NCI-H69 (cell line): ENCODE measurements at regions not wholly inside any gene's neighbourhood (a gene's known extent, or its start where the extent isn't known, plus 50 kb on each side); places are given as distances from the start of the nearest gene placed in this dataset.
A peak's percentile ranks its signal among the peaks of the same experiment; 100 is the strongest.

ENCODE experiments used
- DNase-seq: peaks from one replicate; lab custom pipeline; 2025; lab: John Stamatoyannopoulos, UW

GRCh38 chr20:62562831-62563230 is 79.5 kb upstream of the SLCO4A1 start:
- DNase-seq, result no peak

GRCh38 chr20:62563561-62563960 is 78.7 kb upstream of the SLCO4A1 start:
- no peak for DNase-seq

DNA sequence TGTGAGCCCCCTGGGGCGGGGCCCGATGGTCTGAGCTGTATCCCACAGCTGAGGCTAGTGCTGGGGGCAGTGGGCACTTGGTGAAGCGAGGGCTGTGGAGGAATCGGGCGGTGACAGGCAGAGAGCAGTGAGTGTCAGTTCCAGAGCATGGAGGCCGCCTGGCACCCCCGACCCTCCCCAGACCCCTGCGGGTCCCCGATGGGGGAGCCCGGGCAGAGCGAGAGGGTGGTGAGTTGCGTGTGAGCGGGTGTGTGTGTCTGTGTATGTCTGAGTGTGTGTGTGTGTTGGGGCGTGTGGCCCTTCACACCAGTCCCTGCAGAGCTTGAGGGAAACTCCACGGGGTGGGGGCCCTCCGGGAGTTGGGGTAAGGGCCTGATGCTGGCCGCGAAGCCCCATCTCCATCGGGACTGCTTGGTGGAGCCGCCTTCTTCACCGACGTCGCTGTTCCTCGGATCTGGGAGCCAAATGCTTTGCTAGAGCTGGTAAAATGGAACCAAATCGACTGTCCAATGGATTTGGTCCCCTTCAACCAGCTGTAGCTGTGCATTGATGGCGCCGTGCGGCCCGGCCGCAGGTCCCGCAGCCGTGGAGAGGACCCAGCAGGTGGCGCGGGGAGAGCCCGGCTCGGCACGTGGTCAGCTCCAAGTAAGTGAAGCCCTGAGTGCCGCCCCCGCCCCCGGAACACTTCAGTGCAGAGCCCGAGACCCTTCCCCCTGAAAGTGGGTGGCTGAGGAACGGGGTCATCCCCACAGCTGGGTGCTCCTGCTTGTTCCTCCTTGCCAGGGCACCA is 77.7 kb upstream of the SLCO4A1 start:
- no peak for DNase-seq

DNA sequence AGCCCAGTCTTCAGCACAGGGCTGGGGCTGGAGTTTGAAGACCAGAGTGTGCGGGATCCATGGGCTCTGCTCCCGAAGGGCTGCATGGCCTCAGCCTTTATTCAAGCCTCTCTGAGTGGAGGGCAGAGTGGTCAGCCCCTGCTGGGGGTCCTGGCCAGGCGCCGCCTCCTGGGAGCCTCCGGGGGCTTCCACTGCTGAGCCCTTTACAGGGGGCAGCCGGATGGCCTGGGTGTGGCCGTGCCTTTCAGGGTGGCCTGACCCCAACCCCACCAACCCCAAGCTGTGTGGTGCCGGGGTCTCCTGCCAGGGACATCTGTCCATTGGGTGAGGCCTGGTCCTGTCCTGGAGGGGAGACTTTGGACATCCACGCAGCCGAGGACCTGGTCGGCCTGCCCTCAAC is 76.0 kb upstream of the SLCO4A1 start:
- no peak for DNase-seq

- DNase-seq, result no peak
Measured at GRCh38 chr20:62566771-62567170, 75.5 kb upstream of the SLCO4A1 start.

DNA sequence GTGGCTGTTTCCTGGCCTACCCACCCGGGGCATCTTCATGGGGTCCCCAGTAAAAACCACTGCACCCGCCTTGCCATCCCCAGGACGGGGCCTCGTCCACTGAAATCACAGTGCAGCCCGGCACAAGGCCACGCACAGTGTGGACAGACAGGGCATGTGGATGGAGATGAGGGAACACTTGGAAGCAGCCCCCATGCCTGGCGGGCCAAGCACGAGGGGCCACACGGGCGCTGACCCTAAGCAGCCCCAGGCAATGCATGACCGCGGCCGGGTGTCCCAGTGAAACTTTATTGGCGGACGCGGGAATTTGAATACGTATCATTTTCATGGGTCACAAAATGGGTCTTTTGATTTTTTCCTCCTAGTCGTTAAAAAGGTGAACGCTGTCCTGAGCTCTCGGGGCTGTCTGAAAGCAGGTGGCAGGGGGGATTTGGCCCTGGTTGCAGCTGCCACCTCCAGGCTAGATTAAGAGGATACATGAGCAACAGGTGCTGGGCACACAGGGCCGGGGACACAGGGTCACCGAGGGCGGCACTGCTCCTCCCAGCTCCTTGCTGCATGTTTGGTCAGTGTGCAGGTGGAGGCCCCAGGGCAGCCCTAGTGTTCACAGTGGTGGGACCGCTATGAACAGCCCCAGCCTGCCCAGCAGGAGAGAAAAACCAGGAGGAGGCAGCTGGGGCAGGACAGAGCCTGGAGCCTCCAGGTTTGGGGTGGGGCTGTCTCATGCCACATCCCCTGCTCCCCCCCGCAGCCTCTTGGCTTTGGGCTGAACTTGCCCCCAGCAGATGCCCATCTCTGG is 74.9 kb upstream of the SLCO4A1 start:
- peak; percentile 4 for DNase-seq

DNA sequence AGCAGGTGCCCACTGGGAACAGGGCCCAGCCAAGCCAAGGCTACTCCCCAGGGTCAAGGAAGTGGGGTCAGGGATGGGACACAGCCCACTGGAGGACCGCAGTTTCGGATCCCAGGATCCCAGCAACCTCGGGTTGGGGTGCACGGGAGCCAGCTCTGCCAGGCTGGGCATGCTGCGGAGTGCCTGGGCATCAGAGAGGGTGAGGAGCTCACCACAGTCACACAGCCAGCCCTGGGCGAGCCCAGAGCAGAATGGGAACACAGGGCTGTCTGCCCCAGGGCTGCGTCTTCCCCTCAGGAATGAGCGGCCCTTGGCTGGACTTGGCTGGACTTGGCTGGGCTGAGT is 74.3 kb upstream of the SLCO4A1 start:
- no peak for DNase-seq

DNA sequence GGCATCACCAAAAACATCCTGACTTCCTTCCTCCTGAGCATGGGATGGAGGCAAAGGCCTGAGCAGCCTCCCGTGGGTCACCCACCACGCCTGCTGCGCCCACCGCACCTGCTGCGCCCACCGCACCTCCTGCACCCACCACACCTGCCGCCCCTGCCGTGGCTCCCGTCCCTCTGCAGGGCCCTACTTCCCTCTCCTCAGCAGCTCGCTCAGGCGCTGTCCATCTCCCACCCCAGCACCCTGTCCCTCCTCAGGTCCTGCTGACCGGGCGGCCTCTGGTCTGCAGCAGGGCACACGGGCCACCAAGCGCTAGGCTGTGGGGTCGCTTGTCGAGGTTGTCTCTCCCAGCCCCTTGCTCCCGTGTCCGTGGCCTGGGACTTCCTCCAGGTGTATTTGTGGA is 72.7 kb upstream of the SLCO4A1 start:
- no peak for DNase-seq

- no peak for DNase-seq
Measured at GRCh38 chr20:62570403-62570802, 71.9 kb upstream of the SLCO4A1 start.

DNA sequence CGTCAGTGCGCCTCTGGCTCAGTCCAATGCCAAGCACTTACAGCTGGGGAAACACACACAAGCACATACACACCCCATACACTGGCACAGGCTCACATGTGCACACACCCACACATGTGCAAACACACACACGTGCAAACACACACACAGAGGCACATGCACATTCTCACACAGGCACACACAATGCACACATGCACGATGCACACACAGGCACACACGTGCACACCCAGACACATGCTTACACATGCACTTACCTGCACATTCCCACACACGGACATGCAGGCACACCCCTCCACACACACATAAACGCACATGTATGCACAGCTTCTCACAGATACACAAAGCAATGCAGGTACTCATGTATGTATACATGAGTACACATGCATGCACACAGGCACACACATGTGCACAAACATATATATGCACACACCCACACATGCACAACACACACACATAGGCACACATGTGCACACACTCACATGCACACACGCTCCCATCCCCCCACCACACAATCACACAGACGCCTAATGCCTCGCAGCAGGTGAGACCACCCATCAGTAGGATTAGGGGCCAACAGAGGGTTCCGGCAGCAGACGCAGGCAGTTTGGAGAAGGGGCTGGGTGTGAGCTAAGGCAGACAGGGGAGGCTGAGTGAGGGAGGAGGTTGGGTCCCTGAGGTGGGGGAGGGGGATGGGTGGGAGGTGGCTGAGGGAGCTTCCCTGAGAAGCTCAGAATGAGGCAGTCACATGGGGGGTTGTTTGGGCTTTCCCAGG is 71.2 kb upstream of the SLCO4A1 start:
- no peak for DNase-seq

DNA sequence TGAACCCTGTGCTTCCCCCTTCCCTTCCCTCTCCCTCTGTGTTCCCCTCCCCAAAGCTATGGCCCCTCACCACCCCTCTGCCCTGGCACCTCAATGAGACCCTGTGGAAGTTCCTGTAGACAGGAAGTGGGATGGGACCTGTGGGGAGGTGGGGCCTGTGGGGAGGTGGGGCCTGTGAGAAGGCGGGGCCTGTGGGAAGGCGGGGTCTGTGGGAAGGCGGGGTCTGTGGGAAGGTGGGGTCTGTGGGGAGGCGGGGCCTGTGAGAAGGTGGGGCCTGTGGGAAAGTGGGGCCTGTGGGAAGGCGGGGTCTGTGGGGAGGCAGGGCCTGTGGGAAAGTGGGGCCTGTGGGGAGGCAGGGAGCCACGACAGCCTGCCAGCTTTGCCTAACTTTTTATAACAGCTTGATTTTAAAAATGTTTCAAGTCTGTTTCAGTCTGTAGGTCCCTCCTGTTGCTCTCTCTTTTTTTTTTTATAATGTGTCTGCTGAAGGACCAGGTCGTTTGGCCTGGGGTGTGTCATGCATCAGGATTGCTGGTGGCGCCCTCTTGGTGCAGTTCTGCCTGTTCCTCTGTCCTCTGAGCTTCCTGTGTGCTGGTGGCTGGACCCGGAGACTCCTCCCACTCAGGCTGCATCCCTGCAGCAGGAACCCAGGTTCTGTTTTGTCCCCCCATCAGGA is 70.5 kb upstream of the SLCO4A1 start:
- DNase-seq, result no peak

GRCh38 chr20:62572980-62573379 is 69.3 kb upstream of the SLCO4A1 start:
- DNase-seq, result no peak

- no peak for DNase-seq
Measured at GRCh38 chr20:62573817-62574216, 68.5 kb upstream of the SLCO4A1 start.

GRCh38 chr20:62574230-62574993 is 67.9 kb upstream of the SLCO4A1 start:
- DNase-seq, result no peak

DNA sequence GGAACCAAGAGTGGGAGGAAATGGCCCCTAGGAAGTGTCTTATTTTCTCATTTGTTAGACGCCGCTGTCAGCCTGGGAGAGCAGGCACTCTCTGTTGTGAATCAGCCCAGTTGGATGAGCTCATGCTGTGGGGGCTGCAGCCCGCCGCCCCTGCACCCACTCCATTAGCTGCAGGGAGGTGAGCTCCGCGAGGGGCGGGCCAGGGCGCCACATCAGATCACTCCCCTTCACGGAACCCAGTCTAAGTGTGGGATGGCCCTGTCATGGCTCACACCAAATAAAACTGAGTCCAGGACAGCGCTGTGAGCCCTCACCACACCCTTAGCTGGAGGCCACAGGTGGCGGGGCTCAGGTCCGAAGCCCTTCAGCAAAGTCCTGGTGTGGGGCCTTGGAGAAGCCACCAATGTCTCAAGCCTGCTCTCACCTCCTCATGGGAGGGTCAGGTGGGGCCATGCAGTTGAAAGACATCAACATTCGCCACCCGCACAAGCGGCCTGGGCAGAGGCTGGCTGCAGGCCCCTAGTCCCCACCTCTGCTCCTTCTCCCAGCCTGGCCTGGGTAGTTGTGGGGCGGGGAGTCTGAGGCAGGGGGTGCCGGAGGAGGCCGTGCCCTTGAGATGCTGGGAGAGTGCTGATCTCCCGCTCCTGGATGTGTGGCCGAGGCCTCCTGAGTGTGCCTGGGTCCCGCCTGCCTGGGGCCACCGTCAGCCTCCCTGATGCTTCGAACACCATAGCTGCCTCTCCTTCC is 66.2 kb upstream of the SLCO4A1 start:
- no peak for DNase-seq

DNA sequence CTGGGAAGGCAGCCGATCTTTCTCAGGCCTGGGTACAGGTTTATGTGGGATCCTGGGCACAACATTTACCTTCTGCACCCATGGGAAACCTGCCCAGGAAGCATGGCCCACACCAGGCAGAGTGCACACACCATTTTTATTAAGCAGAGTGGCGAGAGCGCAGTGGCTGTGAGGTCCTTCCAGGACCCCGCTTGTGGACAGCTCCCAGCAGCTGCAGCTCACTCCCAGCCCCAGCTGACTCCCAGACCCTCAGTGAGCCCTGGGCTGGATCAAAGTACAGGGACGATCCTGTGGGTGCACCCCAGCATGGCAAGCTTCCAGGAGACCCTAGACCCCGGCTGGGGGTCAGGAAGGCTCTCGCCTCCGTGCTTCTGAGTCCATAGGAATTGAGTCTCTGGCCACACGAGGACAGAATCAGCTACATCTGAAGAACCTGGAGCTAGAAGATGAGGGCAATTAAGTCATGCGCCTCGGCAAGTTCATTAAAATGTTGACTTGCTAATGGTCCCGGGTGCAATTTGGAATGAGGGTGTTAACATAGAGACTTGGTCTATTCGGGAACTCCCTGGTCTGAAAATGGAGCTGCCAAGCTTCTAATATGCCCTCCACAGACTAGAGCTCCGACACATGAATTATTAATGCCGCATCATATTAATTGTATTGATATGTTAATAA is 65.4 kb upstream of the SLCO4A1 start:
- DNase-seq, result no peak

GRCh38 chr20:62577490-62577836 is 64.8 kb upstream of the SLCO4A1 start:
- DNase-seq, result peak; percentile 6

- DNase-seq, result no peak
Measured at GRCh38 chr20:62578294-62578897, 63.9 kb upstream of the SLCO4A1 start.

- no peak for DNase-seq
Measured at GRCh38 chr20:62580052-62580451, 62.3 kb upstream of the SLCO4A1 start.

DNA sequence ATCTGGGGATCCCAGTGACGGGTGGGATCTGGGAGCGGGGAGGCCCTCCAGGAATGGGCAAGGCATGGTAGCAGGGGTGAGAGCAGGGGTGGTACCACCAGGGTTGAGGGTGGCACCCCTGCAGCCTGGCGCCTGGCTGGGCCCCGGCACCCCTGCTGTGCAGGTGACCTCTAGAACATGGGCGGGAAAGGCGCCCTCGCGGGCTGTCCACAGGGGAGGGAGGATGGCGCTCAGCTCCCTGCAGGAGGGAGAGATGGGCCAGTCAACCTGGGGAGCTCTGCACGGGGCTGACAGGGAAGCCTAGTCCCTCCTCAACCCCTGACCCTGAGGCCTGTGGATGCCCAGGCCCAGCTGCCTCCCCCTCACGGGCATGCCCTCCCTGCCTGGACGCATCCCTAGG is 61.6 kb upstream of the SLCO4A1 start:
- no peak for DNase-seq
